Neutrophil (primary cell): ENCODE measurements at regions not wholly inside any gene's neighbourhood (a gene's known extent, or its start where the extent isn't known, plus 50 kb on each side); places are given as distances from the start of the nearest gene placed in this dataset.

Experiments
- H3K27ac ChIP-seq: fragments of 200-600 bp; sonication (generic); 2 replicates; pipeline ENCODE4 v1.5.1; 2016; ENCODE audit warnings: mild to moderate bottlenecking, moderate library complexity
- H3K27me3 ChIP-seq: fragments of 200-600 bp; sonication (generic); 2 replicates; pipeline ENCODE4 v1.6.0; 2016; ENCODE audit warnings: mild to moderate bottlenecking
- H3K36me3 ChIP-seq: fragments of 200-600 bp; sonication (generic); 2 replicates; pipeline ENCODE4 v1.5.1; 2017
- H3K4me1 ChIP-seq, 2 experiments: fragments of 200-600 bp in 1 of 2; sonication (generic) in 1 of 2; 1 replicate in 1 of 2; 2 replicates in 1 of 2; pipeline versions ENCODE4 v1.5.1 to v1.6.1; 2013 to 2016; ENCODE audit warnings: low read depth in 1 of 2, low read length in 1 of 2, mild to moderate bottlenecking in 1 of 2, moderate library complexity in 1 of 2; ENCODE audit not compliant: control insufficient read depth in 1 of 2, insufficient read depth in 1 of 2
- H3K4me3 ChIP-seq, 2 experiments: fragments of 200-600 bp in 1 of 2; sonication (generic) in 1 of 2; 1 replicate in 1 of 2; 2 replicates in 1 of 2; pipeline ENCODE4 v1.5.1; 2013 to 2016; ENCODE audit warnings: low read depth in 1 of 2, low read length in 1 of 2, mild to moderate bottlenecking in 1 of 2, moderate library complexity in 1 of 2
- H3K9me3 ChIP-seq: fragments of 200-600 bp; sonication (generic); 2 replicates; pipeline ENCODE4 v1.5.1; 2016
- TF ChIP-seq, protein P1 (sequence below): fragments of 200-600 bp; sonication (generic); IDR thresholded peaks from 2 replicates; pipeline ENCODE4 v1.5.1; 2016; ENCODE audit warnings: antibody characterized with exemption

DNA sequence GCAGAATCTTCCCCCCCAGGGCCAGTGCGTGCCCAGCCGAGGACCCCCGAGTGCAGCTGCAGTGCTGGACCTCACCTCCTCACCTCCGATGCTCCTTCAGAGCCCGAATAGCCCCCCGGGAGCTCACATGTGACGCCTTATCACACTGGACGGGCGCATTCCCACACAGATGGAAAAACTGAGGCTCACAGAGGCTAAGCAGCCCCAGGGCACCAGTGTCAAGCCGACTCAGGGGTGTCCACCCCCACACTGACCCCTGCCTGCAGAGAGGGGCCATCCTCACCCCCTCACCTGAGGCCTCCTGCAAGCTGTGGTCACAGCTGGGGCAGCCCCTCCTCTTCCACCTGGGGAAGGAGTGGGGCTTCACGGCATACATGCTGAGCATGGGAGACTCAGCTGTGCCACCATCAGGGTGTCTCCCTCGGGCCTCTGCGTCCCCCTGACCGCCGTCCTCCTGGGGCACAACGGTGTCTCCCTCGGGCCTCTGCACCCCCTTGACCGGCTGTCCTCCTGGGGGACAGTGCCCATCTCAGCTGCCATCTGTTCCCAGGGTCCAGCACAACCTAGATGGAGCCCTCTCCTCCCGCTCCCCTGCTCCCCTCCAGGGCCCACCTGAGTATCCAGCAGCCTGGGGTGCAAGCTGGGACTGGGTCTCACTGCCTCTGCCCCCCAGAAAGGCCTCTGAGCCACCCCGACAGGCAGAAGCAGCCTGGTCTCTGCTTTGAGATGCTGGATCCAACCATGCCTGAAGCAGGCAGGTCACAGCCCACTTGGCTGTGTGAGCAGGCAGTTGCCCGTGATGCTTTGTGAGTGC is 85.3 kb upstream of the NKX1-1 start:
- peaks cover 12% of the 10 kb centered on the region for H3K27me3 ChIP-seq
- no peak overlapping the region for H3K27ac ChIP-seq
- no peaks in the 10 kb centered on the region for H3K9me3 ChIP-seq
- TF ChIP-seq, protein P1, sequence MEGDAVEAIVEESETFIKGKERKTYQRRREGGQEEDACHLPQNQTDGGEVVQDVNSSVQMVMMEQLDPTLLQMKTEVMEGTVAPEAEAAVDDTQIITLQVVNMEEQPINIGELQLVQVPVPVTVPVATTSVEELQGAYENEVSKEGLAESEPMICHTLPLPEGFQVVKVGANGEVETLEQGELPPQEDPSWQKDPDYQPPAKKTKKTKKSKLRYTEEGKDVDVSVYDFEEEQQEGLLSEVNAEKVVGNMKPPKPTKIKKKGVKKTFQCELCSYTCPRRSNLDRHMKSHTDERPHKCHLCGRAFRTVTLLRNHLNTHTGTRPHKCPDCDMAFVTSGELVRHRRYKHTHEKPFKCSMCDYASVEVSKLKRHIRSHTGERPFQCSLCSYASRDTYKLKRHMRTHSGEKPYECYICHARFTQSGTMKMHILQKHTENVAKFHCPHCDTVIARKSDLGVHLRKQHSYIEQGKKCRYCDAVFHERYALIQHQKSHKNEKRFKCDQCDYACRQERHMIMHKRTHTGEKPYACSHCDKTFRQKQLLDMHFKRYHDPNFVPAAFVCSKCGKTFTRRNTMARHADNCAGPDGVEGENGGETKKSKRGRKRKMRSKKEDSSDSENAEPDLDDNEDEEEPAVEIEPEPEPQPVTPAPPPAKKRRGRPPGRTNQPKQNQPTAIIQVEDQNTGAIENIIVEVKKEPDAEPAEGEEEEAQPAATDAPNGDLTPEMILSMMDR, result no peak
- H3K4me3 ChIP-seq, result no peak overlapping the region
- no peaks in the 10 kb centered on the region for H3K36me3 ChIP-seq
- no peaks in the 10 kb centered on the region for H3K4me1 ChIP-seq

DNA sequence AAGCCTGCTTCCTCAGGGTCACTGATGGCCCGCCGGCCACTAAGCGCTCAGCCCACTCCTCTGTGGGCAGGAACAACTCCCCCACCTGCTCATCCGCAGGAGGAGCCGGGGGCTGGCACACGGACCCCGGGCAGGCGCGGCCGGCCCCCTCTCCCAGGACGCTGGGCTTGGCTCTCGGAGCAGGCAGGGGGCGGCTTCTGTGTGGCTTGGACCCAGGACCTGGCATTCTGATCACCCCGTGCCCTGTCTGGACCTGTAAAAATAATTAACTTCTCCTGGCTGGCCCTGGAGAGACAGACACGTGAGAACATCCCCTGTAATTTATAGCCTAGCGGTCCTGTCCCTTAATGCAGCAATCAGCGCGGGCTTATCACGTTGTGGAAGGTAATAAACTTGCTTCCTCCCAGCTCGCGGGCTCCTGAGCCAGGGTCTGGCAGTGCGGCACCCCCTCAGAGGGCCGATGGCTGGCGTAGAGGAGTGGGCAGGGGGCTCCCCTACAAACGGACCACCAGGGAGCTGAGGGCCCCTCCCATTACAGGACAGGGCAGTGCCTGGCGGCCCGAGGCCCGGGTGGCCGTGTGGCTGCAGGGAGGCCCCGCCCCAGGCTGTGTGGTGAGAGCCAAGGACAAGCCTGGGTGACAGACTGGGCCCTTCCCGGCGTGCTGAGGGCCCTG is 84.5 kb upstream of the NKX1-1 start:
- Histone ChIP-seq H3K4me1 (no peaks in the 10 kb centered on the region), H3K36me3 (no peaks in the 10 kb centered on the region), H3K27me3 (peaks cover 12% of the 10 kb centered on the region), H3K4me3 (no peak overlapping the region), H3K27ac (no peak overlapping the region), H3K9me3 (no peaks in the 10 kb centered on the region)
- TF ChIP-seq, protein P1, result no peak

DNA sequence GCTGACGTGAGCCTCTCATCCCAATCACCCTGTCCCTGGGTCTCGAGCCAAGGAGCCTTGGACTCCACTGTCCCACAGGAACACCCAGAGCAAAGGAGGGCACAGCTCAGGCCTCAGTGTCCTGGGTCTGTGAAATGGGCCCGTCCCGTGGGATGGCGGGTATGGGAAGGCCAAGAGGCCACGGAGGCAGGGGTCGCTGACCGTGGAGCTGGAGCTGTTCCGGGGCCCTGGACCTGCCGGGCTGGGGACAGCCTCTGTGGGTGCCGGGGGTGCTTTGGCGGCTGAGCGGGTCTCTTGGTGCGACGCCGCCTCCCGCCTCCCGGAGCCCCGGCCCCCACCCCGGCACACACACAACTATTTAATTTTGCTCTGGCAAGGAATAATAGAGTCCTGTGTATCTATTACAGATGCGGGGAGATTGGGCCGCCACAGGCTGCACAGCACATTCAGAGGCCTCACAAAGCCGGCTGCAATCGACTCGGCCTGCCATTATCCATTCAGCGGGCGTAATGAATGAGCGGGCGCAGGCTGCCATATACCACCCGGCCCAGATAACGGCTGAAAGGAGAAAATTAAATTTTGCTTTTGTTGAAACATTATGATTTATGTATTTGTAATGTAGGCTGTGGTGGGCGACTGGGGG is 83.9 kb upstream of the NKX1-1 start:
- no peak overlapping the region for H3K4me3 ChIP-seq
- TF ChIP-seq, protein P1, result no peak
- no peak overlapping the region for H3K27ac ChIP-seq
- H3K4me1 ChIP-seq, result no peaks in the 10 kb centered on the region
- H3K9me3 ChIP-seq, result peaks cover under 1% of the 10 kb centered on the region
- H3K27me3 ChIP-seq, result peaks cover 12% of the 10 kb centered on the region
- H3K36me3 ChIP-seq, result no peaks in the 10 kb centered on the region

DNA sequence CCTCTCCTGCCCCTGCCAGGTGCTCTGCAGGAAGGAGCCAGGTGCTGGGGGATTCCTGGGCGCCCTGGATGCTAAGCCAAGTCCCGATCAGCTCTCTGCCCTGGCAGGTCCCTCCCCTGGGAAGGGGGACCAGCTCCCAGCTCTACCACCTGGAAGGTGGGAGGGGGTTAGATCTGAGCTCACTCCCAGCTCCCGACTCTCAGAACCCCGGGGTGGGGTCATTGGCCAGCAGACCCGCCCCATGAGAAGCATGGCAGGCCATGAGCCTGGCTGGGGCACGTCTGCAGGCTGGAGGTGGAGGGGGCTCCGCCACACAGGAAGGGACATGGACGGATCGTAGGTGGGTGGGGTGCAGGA is 83.4 kb upstream of the NKX1-1 start:
- no peaks in the 10 kb centered on the region for H3K36me3 ChIP-seq
- H3K9me3 ChIP-seq, result peaks cover 4% of the 10 kb centered on the region
- peaks cover 12% of the 10 kb centered on the region for H3K27me3 ChIP-seq
- H3K4me3 ChIP-seq, result no peak overlapping the region
- H3K27ac ChIP-seq, result no peak overlapping the region
- H3K4me1 ChIP-seq, result no peaks in the 10 kb centered on the region
- TF ChIP-seq, protein P1, result no peak

DNA sequence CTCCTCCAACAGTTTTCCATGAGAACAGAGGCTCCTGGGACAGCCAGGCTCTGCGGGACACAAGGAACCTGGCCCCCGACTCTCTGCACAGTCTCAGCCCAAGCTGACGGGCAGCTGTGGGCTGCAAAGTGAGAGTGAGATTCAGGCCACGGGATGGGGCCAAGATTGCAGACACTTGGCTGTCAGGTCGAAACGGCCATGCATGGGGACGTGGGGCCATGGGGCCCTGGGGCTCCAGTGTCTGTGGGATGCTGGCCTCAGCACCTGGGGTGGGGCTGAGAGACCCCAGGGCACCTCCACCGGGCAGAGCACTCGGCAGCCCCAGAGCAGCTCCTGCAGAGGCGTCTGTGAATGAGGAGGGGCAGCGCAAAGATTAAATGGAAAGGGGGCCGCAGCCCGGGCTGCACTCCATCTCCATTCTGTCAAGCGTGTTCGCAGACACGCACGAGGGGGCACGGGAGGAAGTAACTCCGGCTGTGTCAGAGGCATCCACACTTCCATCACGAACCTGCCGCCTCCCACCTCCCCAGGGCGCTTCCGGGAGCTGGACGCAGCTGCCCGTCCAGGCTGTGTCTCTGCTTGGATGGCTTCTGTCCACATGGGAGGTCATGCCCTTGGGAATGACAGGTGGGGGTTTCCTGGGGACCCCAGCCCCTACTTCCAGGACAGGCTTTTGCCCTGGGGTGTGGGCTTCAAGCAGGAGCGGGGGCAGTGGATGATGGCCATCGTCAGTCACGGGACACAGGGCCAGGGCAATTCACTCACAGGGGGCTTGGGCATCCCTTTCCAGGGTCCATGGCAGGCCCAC is 82.8 kb upstream of the NKX1-1 start:
- Histone ChIP-seq H3K4me1 (no peaks in the 10 kb centered on the region), H3K9me3 (peaks cover 4% of the 10 kb centered on the region), H3K27me3 (peaks cover 12% of the 10 kb centered on the region), H3K27ac (no peak overlapping the region), H3K36me3 (no peaks in the 10 kb centered on the region), H3K4me3 (no peak overlapping the region)
- TF ChIP-seq, protein P1, result no peak
